DMS 273 (cell line): ENCODE measurements at regions not wholly inside any gene's neighbourhood (a gene's known extent, or its start where the extent isn't known, plus 50 kb on each side); places are given as distances from the start of the nearest gene placed in this dataset.
"Not testable (repeated sequence)": the region's sequence is repeated elsewhere in the genome, so short reads cannot be mapped to it uniquely, and the experiment has no call there.

Experiments used
- DNase-seq: peaks from one replicate; lab custom pipeline; 2025; ENCODE audit not compliant: unreplicated experiment; lab: John Stamatoyannopoulos, UW

DNA sequence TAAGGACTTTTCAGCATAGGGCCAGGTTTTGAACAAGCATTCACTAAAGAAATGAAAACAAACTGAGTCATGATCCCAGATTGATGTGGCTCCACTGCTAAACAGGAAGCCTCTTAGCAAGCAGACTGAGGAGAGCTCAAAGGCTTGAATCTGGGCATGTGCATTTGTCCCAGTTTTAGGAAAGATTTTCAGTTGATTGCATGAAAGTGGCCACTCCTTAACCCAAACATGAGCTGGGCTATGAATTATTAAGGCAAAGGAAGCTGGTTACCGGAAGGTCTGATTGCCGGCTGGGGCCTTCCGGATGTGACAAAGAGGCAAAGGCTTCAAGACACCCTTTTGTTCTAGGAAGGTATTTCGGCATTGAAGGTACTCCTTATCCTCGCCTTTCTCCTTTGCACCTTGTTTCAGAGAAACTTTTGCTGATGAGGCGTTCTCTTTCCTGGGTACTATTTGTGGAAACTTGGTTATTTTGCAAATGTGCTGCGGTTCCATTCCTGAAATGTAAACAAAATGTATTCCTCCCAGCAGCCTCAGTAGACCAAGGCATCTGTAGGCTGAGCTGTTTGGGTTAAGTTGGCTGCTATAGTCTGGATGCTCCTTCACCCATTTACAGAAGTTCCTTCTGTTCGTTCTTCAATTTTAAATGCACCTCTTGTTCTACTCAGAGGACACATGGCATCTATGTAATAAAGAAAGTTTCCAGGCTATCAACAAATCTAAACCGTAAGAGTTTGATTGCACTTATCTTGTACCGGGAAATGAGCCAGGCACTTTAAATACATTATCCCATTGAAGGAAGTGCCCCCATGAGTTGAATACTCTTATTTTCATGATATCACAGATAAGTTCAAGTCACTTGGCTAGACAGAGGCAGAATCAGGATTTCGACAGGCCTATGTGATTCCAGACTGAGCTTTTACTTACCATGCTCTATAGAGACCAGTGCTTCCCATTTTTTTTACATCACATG, 115.6 kb upstream of the METAP2 start:
- no peak for DNase-seq

DNA sequence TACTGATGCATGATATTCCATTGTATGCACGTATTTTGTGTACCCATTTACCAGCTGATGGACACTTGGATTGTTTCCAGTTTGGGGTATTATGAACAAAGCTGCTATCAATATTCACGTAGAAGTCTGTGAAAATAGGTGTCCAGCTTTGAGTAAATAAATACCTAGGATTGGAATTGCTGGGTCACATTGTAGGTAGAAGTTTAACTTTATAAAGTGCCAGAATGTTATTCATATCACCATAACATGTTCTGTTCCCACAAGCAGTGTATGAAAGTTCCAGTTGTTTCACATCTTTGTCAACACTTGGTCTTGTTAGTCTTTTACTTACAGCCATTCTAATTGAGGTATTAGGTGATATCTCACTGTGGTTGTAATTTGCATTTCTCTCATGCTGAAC, 108.0 kb upstream of the METAP2 start:
- no peak for DNase-seq

DNA sequence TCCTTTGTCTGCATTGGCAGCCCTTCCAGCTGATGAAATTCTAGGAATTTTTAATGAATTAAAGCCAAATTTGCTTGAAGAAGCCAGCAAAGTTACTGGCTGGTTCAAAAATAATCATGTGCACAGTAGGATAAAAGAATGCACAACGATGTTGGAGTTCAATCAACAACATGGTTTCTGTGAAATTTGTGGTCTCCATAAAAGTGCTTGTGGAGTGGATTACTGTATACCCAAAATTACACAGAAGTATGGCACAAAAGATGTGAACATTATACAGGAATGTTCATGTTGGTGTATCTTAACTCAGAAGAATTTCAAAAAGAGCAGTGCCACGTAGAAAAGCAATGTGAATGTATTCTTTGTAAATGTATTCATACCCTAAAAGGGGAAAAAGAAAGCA, 105.0 kb upstream of the METAP2 start:
- no peak for DNase-seq

DNA sequence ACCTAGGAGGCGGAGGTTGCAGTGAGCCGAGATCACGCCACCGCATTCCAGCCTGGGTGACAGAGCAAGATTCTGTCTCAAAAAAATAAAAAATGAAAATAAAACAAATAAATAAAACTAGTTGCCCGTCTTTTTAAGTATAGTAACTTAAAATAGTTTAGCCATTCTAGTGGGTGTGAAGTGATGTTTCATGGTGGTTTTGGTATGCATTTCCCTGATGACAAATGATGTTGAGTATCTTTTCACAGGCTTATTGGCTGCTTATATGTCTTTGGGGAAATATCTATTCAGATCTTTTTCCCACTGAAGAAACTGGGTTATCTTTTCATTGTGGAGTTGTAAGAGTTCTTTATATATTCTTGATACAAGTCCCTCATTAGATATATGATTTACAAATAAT, 102.4 kb upstream of the METAP2 start:
- no peak for DNase-seq

DNA sequence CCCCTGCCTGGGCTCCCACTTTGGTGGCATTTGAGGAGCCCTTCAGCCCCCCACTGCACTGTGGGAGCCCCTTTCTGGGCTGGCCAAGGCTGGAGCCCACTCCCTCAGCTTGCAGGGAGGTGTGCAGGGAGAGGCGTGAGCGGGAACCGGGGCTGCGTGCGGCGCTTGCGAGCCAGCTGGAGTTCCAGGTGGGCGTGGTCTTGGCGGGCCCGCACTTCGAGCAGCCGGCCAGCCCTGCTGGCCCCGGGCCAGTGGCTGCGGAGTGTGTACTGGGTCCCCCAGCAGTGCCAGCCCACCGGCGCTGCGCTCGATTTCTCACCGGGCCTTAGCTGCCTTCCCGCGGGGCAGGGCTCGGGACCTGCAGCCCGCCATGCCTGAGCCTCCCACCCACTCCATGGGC, 94.5 kb upstream of the METAP2 start:
- not testable (repeated sequence) for DNase-seq

DNA sequence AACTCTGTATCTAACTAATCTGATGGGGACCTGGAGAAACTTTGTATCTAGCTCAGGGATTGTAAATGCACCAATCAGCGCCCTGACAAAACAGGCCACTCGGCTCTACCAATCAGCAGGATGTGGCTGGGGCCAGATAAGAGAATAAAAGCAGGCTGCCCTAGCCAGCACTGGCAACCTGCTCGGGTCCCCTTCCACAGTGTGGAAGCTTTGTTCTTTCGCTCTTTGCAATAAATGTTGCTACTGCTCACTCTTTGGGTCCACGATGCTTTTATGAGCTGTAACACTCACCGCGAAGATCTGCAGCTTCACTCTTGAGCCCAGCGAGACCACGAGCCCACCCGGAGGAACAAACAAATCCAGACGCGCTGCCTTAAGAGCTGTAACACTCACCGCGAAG, 93.6 kb upstream of the METAP2 start:
- not testable (repeated sequence) for DNase-seq

DNA sequence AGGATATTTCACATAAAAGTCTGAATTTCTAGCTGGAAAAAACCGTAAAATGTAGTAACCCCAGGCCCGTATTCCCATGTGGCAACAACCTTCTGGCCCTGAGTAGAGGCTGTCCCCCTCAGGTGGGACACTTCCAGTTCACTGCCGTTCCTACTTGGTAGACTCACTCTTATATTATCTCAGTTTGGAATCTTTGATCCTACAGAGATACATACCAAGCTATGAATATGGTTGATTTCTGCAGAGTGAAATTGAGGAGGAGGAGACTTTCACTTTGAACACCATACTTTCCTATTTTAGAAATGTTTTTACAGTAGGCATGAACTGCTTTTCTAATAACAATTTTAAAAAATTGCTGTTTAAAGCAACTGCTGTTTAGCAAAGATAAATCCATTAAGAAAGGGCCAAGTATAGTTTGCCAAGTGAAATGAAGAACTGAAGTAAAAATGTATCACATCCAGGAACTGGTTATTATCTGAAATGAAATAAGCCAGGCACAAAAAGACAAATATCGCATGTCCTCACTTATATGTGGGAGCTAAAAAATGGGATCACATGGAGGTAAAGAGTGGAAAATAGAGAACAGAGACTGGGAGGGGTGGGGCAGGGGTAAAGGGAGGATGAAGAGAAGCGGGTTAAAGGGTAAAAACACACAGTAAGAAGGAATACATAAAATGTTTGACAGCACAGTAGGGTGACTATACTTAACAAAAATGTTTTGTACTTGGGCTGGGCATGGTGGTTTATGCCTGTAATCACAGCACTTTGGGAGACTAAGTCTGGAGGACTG, 92.8 kb upstream of the METAP2 start:
- DNase-seq, result no peak

DNA sequence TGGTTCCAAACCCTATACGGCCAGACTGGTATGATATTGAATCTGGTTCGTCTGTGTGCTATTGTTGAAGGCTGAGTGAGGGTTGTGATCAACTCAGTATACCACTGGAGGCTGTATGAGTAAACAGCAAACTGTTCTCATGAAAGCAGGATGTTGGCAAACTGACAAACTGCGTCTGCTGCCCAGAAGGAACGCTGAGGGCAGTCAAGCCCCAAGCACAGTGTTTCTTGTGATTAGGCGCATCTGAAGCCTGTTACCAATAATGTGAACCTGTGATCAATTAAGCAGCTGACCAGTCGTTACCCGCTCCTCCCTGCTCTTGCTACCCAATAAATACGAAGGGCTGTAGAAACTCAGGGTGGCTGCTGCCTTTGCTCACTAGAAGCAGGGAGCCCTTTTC, 90.0 kb upstream of the METAP2 start:
- DNase-seq, result peak; percentile 5

DNA sequence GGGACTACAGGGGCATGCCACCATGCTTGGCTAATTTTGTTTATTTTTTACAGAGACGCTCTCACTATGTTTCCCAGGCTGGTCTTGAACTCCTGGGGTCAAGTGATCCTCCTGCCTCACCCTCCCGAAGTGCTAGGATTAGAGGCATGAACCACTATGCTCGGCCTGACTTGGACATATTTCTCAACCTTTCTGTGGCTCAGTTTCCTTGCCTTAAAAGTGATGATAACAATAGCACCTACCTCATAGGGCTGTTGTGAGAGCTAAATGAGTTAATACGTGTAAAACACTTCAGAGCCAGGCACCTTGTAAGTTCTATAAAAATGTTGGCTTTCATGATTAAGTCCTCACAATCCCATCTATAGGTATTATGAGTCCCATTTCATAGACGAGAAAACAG, 89.2 kb upstream of the METAP2 start:
- DNase-seq, result no peak

DNA sequence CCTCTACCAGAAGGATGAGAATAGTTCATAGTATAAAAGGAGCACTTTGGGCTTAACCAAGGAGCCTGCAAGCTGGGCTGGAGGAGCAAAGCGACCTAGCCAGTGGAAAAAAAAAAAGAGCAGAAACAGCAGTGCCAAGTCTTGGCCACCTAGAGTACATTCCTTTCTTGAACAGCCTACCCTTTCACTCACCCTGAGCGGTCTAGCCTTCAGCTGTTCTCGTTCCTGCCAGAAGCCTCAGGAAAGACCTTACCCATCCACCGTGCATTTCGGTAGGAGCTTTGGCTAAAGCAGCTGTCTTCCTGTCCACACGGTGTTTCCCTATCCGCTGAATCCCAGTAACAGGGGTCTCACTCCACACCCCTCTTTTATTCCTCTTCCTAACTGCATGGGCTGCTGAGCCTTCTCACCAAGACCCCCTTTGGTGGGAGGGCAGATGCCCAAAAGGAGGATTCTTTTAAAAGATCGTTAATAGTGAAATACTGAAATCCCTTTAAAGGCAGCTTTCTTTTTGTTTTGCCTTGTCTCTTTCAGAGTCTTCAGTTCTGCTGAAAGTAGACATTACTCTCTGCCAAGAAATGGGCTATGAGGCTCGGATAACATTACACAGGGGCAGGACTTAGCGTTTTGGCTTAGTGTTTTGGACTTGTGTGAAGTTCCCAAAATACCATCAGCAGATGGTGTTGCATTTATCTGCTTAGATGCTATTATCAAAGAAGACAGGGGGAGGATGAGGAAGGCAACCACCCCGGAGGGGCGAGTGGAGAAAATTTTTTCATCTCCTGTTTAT, 88.5 kb upstream of the METAP2 start:
- DNase-seq, result peak; percentile 84

DNA sequence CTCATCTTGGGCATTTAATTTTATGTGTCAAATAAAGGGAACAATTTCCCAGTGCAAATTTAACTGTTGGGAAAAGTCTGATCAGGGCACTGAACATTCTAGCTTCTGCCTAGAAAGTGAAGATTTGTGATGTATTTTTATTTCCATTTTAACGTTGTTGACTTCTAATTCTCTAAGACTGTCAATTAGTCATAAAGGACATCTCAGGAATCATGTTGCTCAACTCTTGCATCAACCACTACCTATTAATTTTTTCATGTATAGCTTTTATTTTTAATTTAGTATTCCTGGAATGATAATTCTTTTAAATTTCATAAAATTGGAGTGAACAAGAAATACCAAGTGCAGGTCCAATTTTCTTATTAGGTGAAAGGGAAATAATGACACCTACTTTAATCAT, 87.9 kb upstream of the METAP2 start:
- DNase-seq, result no peak

DNA sequence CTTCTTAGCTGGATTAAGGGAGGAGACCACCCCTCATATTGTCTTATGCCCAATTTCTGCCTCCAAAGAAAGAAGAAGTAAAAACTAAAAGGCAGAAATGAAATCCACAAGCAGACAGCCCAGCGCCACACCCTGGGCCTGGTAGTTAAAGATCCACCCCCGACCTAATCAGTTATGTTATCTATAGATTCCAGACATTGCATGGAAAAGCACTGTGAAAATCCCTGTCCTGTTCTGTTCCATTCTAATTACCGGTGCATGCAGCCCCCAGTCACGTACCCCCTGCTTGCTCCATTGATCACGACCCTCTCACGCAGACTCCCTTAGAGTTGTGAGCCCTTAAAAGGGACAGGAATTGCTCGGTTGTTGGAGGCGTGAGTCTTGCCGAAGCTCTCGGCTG, 85.7 kb upstream of the METAP2 start:
- DNase-seq, result not testable (repeated sequence)

DNA sequence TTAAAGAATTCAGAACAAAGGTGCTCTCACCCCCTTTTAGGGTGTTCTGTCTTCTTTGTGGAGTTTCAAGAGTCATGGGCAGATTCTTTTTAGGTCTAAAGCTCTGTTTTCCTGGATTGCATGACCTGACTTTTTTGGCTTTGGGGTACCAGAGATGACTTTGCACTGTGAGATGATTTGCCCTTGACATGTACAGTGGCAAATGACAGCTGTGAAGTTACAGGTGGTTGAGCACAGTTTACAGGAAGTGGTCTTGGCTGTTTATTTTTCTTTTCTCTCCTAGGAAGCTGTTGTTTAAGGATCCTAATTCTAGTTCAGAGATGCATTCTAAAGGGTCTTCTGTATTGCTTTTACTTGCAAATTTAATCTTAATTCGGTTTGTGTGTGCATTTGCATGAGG, 83.8 kb upstream of the METAP2 start:
- DNase-seq, result no peak

DNA sequence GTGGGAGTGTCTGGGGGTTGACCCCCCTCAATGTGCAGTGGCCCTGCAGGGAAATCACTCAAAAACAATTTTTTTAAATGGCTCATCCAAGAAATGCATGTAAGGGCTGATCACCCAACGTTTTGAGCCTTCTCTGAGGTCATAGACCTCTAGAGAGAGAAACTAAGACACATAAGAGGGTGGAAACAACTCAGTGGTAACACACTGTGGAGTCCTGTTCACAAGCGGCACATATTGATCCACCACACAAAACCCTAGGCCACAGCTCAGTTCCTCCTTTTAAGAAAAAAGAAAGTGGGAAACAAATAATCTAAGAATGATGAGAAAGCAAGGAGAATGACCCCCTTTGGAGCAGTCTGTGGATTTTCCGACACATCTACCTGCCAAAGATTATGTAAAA, 83.0 kb upstream of the METAP2 start:
- DNase-seq, result no peak

DNA sequence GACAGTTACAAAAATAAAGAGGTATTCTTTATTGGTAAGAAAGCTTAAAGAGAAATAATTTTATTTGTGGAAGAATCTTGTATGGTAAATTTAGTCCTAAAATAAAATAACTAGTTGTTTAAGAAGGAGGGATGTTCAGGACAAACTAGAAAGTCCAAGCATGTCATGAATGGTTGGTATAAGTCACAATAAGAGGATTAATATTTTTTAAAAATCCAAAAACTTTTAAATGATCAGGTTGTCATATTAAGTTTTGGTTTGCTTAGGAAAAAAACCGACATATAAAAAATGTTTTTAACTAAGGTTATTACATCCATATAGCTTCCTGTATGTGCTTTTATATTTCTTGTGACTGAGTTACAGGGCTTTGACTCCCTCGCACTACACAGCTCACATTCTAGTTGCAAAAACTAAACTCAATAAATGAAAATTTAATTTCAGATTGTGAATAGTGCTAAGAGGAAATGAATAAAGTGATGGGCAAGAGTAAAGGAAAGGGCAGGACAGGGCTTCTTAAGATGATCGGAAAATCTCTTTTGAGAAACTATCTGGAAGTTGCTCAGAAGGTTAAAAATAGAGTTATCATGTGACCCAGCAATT, 80.7 kb upstream of the METAP2 start:
- peak; percentile 7 for DNase-seq

DNA sequence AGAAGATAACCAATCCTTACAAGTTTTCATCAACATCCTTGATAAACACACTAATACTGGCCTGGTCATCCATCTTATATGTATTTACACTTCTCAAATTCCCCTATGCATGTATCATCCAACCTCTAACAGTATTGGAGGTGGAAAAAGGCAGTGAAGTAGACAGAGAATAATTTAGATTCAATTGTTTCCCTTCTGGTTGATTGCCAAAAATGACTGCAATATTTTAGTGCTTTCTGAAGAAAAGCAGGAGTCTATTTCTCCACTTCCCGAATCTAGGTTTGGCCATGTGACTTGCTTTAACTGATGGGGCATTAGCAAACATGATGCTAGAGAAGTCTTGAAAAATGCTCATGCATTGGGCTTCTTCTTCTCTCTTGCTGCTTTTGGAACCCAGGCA, 78.3 kb upstream of the METAP2 start:
- DNase-seq, result no peak

DNA sequence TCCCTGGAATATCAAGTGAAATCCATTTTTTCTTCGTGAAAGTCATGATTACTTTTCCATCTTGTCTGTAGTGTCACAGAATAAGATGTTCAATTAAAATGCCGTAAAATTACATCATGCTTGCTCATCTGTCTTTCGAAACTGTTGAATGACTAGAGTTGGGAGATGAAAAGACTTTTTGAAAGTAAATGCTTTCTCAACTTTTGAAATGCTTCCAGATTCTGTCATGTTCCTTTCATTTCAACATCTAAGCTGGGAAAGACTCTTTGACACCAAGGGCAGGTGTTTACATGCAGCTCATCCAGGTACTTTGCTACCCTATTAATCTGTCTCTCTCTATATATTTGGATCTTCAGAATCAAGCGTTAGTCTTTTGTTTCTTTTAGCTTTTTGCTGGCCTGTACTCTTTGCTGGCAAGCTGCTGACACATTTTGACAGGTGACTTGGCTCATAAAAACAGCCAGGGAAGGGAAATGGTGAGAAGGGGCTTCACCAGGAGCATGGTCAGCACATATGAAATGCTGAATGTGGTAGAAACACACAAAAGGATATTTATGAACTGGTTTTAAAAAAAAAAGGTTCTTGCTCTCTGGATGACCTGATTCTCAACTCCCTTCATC, 77.0 kb upstream of the METAP2 start:
- DNase-seq, result no peak

DNA sequence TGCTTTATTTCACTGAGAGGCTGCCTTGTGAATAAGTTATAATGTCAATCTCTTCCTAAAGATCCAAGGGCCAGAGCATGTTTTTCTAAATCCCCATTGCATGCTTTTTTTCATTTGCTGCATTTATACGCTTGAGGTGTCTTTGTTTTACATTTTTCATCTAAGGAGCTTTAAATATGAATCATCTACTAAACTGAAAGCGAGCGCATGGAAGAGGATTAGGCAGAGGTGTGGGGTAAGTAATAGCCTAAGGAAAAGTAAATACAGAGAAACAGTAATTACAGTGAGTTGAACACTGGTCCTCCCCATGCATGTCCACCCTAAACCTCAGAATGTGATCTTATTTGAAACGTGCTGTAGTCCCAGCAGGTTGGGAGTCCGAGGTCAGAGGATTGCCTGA, 76.4 kb upstream of the METAP2 start:
- no peak for DNase-seq

DNA sequence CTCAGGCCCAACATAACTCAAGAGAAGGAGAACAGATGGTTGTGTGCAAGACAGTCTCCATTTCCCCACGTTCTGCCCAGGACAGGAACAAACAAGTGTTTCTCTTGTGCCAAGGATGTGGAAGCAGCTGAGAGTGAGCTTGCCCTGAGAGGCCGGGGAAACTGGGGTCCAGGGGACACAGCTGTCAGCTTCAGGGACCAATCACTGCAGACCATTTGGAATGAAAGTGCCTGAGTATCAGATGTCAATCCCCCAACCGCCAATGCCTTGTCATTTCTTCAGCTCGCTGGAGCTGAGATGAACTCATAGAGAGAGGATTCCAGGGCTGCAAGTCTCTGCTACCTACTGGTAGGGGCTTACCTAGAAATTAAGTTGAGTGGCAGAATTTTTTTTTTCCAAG, 71.9 kb upstream of the METAP2 start:
- no peak for DNase-seq

DNA sequence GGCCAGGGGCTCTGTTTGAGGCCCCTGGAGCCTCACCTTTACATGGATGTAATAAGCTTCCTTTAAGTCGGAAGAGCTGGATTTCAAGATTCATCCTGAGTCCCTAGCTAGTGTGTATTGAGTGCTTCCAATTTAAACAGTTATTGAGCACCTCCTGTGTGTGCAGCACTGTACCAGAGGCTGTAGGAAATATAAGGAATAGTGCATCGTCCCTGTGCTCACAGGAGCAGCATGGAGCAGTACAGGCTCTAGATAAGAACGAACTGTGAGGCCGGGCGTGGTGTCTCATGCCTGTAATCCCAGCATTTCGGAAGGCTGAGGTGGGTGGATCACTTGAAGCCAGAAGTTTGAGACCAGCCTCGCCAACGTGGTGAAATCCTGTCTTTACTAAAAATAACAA, 65.8 kb upstream of the METAP2 start:
- DNase-seq, result no peak

DNA sequence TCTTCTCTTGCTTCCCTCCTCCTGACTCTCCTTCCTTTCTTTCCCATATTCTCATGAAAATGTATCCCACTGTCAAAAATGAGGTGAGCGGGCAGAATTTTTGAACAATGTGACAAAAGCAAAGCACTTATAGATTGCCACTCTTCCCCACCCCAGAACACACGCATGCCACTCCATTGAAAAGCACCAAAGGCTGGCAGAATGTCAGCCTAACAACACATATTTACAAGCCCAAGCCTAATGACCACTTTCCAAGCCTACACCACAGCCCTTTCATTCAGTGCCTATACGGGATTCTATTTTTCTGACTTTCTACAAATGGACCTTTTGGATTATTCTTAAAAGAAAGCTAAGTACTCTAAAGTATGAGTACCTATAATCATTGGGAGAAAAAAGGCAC, 62.9 kb upstream of the METAP2 start:
- DNase-seq, result no peak
